Endodermal cell (in vitro differentiated cells): ENCODE measurements at regions not wholly inside any gene's neighbourhood (a gene's known extent, or its start where the extent isn't known, plus 50 kb on each side); places are given as distances from the start of the nearest gene placed in this dataset.

Experiments used
- DNase-seq: peaks from one replicate; pipeline ENCODE4 v3.0.0-alpha.2; 2017
- H3K27ac ChIP-seq: 2 replicates; pipeline ENCODE4 v1.5.1; 2013; ENCODE audit warnings: mild to moderate bottlenecking, low read depth, low read length, moderate library complexity
- H3K27me3 ChIP-seq: 2 replicates; pipeline ENCODE4 v1.6.1; 2013; ENCODE audit warnings: mild to moderate bottlenecking, low read length, moderate library complexity; ENCODE audit not compliant: insufficient read depth, control insufficient read depth, poor library complexity, severe bottlenecking
- H3K36me3 ChIP-seq: 2 replicates; pipeline ENCODE4 v1.7.0; 2013; ENCODE audit warnings: mild to moderate bottlenecking, low read length, moderate library complexity; ENCODE audit not compliant: control insufficient read depth, insufficient read depth
- H3K4me1 ChIP-seq: one replicate; pipeline ENCODE4 v1.7.0; 2013; ENCODE audit warnings: low read length; ENCODE audit not compliant: control insufficient read depth, insufficient read depth
- H3K4me3 ChIP-seq: 2 replicates; pipeline ENCODE4 v1.5.1; 2013; ENCODE audit warnings: mild to moderate bottlenecking, low read length, moderate library complexity
- H3K9ac ChIP-seq: 2 replicates; pipeline ENCODE4 v1.6.1; 2013; ENCODE audit warnings: mild to moderate bottlenecking, low read length, moderate library complexity; ENCODE audit not compliant: poor library complexity, severe bottlenecking; ENCODE audit errors: extremely low read depth
- H3K9me3 ChIP-seq: 2 replicates; pipeline ENCODE4 v1.6.1; 2013; ENCODE audit warnings: mild to moderate bottlenecking, low read length, moderate library complexity; ENCODE audit not compliant: control insufficient read depth
- H3K27ac Mint-ChIP-seq: 2 replicates; pipeline ENCODE4 v1.8.0; 2020; ENCODE audit warnings: mixed read lengths
- H3K27me3 Mint-ChIP-seq: 2 replicates; pipeline ENCODE4 v1.8.0; 2021; ENCODE audit warnings: mild to moderate bottlenecking, mixed read lengths; ENCODE audit not compliant: insufficient read depth
- H3K36me3 Mint-ChIP-seq: 2 replicates; pipeline ENCODE4 v1.8.0; 2020; ENCODE audit warnings: low read depth, mixed read lengths
- H3K4me1 Mint-ChIP-seq: 2 replicates; pipeline ENCODE4 v1.8.0; 2020; ENCODE audit warnings: mixed read lengths
- H3K4me3 Mint-ChIP-seq: 2 replicates; pipeline ENCODE4 v1.8.0; 2020; ENCODE audit warnings: mild to moderate bottlenecking, moderate library complexity, mixed read lengths
- H3K9me3 Mint-ChIP-seq: 2 replicates; pipeline ENCODE4 v1.8.0; 2020; ENCODE audit warnings: mild to moderate bottlenecking, mixed read lengths
- CTCF ChIP-seq: fragments of 200-600 bp; sonication (generic); conservative IDR thresholded peaks from 2 replicates; pipeline ENCODE4 v1.5.0; 2021; ENCODE audit warnings: antibody characterized with exemption, mild to moderate bottlenecking
- WGBS, 2 experiments: methylation state at CpG; one replicate each; pipeline versions ENCODE4 v1.1.5 to v1.1.7; 2013; ENCODE audit warnings: missing lambda C conversion rate in 2 of 2, mixed read lengths in 1 of 2; ENCODE audit not compliant: insufficient coverage in 1 of 2, insufficient read length in 1 of 2; 5-methylcytosine and 5-hydroxymethylcytosine counted together

DNA sequence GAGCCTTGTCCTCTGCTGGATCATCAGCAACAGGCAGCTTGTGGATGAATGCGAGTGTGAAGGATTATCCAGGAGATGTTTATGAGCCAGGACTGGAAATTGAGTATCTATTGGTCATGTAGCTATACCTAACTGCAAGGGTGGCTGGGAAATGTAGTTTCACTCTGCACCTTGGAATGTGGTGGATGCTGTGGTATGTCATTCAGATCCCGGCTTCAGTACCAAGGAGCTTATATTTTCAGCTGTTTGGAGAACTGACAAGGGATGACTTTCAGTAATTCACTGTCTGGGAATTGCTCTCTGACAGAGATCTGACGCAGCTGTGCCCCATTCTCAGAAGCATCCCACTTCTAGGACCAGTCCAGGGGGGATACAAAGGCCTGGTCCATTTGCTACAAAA is 792.3 kb upstream of the NOVA1 start:
- Histone ChIP-seq H3K36me3 (no peaks in the 10 kb centered on the region), H3K9me3 (no peaks in the 10 kb centered on the region), H3K27me3 (no peaks in the 10 kb centered on the region), H3K4me3 (no peak overlapping the region), H3K27ac (no peak overlapping the region), H3K4me1 (no peaks in the 10 kb centered on the region), H3K9ac (no peak overlapping the region)
- 92 to 94% methylated on average over 2 to 3 of the region's 3 CpGs for WGBS, 2 experiments
- no peak overlapping the region for H3K27ac Mint-ChIP-seq
- H3K9me3 Mint-ChIP-seq = no peaks in the 10 kb centered on the region
- H3K36me3 Mint-ChIP-seq = no peaks in the 10 kb centered on the region
- H3K4me3 Mint-ChIP-seq = no peak overlapping the region
- H3K4me1 Mint-ChIP-seq = no peaks in the 10 kb centered on the region
- no peak for TF ChIP-seq CTCF
- no peaks in the 10 kb centered on the region for H3K27me3 Mint-ChIP-seq
- peak; percentile 58 for DNase-seq

DNA sequence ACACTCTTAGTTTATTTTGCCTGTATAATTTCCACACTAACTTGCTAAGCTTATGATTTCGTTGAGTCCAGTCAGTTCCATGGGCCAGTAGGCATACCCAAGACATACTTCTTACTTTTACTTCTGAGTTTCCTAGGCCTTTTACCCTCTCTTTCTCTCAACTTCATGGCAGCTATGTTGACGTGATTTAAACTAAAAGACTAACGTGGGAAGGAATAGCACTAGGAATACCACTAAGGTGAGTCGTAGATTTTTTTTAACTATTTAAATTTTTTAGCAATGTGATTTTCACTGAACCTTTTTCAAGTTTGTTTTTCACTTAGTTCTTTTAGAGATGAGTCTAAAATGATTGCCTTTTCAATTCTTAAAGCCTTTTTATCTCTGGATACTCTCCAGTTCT is 793.5 kb upstream of the NOVA1 start:
- Histone ChIP-seq H3K4me1 (no peaks in the 10 kb centered on the region), H3K9ac (no peak overlapping the region), H3K27me3 (no peaks in the 10 kb centered on the region), H3K9me3 (no peaks in the 10 kb centered on the region), H3K36me3 (no peaks in the 10 kb centered on the region), H3K27ac (no peak overlapping the region), H3K4me3 (no peak overlapping the region)
- Mint-ChIP-seq H3K4me3 (no peak overlapping the region), H3K27me3 (no peaks in the 10 kb centered on the region), H3K9me3 (no peaks in the 10 kb centered on the region), H3K4me1 (no peaks in the 10 kb centered on the region), H3K36me3 (no peaks in the 10 kb centered on the region), H3K27ac (no peak overlapping the region)
- 95 to 100% methylated on average over 4 of the region's 4 CpGs for WGBS, 2 experiments
- DNase-seq = no peak
- TF ChIP-seq CTCF = no peak

DNA sequence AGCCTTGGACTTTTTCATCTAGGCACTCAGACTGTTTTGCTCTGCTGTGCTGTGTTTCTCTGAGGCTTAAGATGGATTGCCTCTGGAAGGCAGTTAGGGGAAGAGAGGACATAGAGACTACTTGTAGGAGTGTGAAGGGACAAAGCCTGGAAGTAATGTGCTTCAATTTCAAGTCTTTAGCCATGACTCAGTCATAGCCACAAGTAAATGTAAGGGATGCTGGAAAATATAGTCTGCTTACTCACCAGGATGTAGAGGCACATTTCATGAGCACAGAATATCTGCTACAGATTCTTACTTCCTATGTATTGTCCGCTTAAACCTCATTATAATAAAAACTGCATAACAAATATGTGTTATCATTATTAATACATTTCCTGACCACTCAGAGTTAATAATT is 794.3 kb upstream of the NOVA1 start:
- no peaks in the 10 kb centered on the region for H3K36me3 Mint-ChIP-seq
- no peaks in the 10 kb centered on the region for H3K36me3 ChIP-seq
- no peak for DNase-seq
- TF ChIP-seq CTCF = no peak
- H3K9me3 Mint-ChIP-seq = no peaks in the 10 kb centered on the region
- no peaks in the 10 kb centered on the region for H3K4me1 Mint-ChIP-seq
- H3K4me3 ChIP-seq = no peak overlapping the region
- H3K9me3 ChIP-seq = no peaks in the 10 kb centered on the region
- no peak overlapping the region for H3K27ac ChIP-seq
- no peak overlapping the region for H3K9ac ChIP-seq
- WGBS, 2 experiments = 100% methylated on average over 1 of the region's 1 CpG; no CpG with 5 or more reads in 1 of the 2 experiments
- H3K4me1 ChIP-seq = no peaks in the 10 kb centered on the region
- no peaks in the 10 kb centered on the region for H3K27me3 ChIP-seq
- no peak overlapping the region for H3K4me3 Mint-ChIP-seq
- no peak overlapping the region for H3K27ac Mint-ChIP-seq
- no peaks in the 10 kb centered on the region for H3K27me3 Mint-ChIP-seq
